Aorta (tissue), 5 donors: ENCODE measurements at regions not wholly inside any gene's neighbourhood (a gene's known extent, or its start where the extent isn't known, plus 50 kb on each side); places are given as distances from the start of the nearest gene placed in this dataset.

Experiments
- ATAC-seq: fragments of 200-7000 bp; cut with Tn5 transposase; one replicate; pipeline ENCODE4 v1.9.1; 2022; ENCODE audit warnings: moderate library complexity; ENCODE audit not compliant: low FRiP score
- DNase-seq, 2 donors: peaks; one replicate each; pipeline ENCODE4 v3.0.0-alpha.2; 2020
- H3K27ac ChIP-seq, 2 donors: one replicate each; pipeline ENCODE4 v1.5.1; 2013; ENCODE audit warnings: low read length in 2 of 2, mild to moderate bottlenecking in 2 of 2, moderate library complexity in 2 of 2, control low read depth in 1 of 2, inconsistent platforms in 1 of 2, low read depth in 1 of 2
- H3K27me3 ChIP-seq, 2 donors: one replicate each; pipeline ENCODE4 v1.6.1; 2013; ENCODE audit warnings: control low read depth in 1 of 2, low read length in 1 of 2, mild to moderate bottlenecking in 1 of 2, moderate library complexity in 1 of 2; ENCODE audit not compliant: insufficient read depth in 2 of 2, control insufficient read depth in 1 of 2
- H3K36me3 ChIP-seq, 2 donors: one replicate each; pipeline ENCODE4 v1.6.1; 2013; ENCODE audit warnings: control low read depth in 1 of 2, low read length in 1 of 2, mild to moderate bottlenecking in 1 of 2; ENCODE audit not compliant: insufficient read depth in 2 of 2, control insufficient read depth in 1 of 2
- H3K4me1 ChIP-seq, 2 donors: one replicate each; pipeline ENCODE4 v1.6.1; 2013; ENCODE audit warnings: low read length in 2 of 2, control low read depth in 1 of 2, mild to moderate bottlenecking in 1 of 2, moderate library complexity in 1 of 2; ENCODE audit not compliant: insufficient read depth in 2 of 2, control insufficient read depth in 1 of 2
- H3K4me3 ChIP-seq, 2 donors: one replicate each; pipeline ENCODE4 v1.5.1; 2013; ENCODE audit warnings: low read length in 2 of 2, control low read depth in 1 of 2, mild to moderate bottlenecking in 1 of 2
- H3K9me3 ChIP-seq: one replicate; pipeline ENCODE4 v1.6.1; 2013; ENCODE audit warnings: mild to moderate bottlenecking, low read length; ENCODE audit not compliant: control insufficient read depth
- WGBS, 2 donors: extraction: QIAGEN DNeasy Blood & Tissue Kit; methylation state at CpG; one replicate each; pipeline ENCODE4 v1.1.7; 2013; 5-methylcytosine and 5-hydroxymethylcytosine counted together
- intact Hi-C, 2 donors: fragments of 100-400 bp; cut with DNase I; formaldehyde crosslinking; loops; one replicate each; pipeline versions ENCODE4 v1.14.2 to v1.15.0; 2022
- donor health status: healthy with polysubstance abuse.
- donor health status: Bipolar disorder and iron deficiency.
- donor health status: DM: no; HTN: no; CAD: no.
- donor health status: DM: no; HTN: no; CAD: no.
- donor health status: DM: yes; HTN: yes; CAD: no.

DNA sequence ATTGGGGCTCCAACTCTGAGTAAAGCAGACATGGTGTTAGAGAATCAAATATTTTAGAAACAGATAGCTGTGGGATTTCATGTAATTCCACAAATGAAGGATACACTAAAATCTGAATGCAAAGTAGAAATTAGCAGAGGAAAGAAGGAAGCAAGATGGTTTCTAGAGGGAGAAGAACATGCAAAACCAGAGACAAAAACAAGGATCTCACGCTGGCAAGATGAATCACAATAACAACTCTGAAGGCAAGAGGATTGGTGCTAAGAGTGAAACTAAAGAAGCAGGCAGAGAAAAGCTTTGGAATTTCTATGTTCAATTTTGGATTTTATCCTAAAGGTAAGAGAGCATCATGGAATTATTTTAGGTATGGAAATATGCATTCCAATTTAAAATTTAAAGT, 857.2 kb upstream of the COX7C start:
- H3K4me3 ChIP-seq: no peak overlapping the region
- H3K36me3 ChIP-seq: no peaks in the 10 kb centered on the region
- no peak overlapping the region for H3K27ac ChIP-seq
- H3K27me3 ChIP-seq: no peaks in the 10 kb centered on the region
- no peaks in the 10 kb centered on the region for H3K4me1 ChIP-seq
- peaks cover 2% of the 10 kb centered on the region for H3K9me3 ChIP-seq
- 24 to 30% methylated on average over 1 of the region's 1 CpG for whole genome bisulfite sequencing, 2 donors
- intact Hi-C loops: no loop called here
- DNase-seq (no peak), ATAC-seq (no peak)

DNA sequence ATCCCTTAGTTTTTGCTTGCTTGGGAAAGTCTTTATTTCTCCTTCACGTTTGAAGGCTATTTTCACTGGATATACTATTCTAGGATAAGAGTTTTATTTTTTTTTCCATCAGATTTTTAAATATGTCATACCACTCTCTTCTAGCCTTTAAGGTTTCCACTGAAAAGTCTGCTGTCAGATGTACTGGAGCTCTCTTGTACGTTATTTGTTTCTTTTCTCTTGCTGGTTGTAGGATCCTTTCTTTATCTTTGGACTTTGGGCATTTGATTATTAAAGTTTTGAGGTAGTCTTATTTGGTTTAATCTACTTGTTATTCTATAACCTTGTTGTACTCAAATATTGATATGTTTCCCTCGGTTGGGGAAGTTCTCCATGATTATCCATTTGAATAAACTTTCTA, 848.4 kb upstream of the COX7C start:
- Histone ChIP-seq H3K27ac (no peak overlapping the region), H3K9me3 (peaks cover 7% of the 10 kb centered on the region), H3K27me3 (no peaks in the 10 kb centered on the region), H3K4me3 (no peak overlapping the region), H3K36me3 (no peaks in the 10 kb centered on the region), H3K4me1 (no peaks in the 10 kb centered on the region)
- whole genome bisulfite sequencing, 2 donors: 49 to 74% methylated on average over 3 of the region's 3 CpGs
- intact Hi-C loops: no loop called here
- ATAC-seq (no peak), DNase-seq (no peak)

DNA sequence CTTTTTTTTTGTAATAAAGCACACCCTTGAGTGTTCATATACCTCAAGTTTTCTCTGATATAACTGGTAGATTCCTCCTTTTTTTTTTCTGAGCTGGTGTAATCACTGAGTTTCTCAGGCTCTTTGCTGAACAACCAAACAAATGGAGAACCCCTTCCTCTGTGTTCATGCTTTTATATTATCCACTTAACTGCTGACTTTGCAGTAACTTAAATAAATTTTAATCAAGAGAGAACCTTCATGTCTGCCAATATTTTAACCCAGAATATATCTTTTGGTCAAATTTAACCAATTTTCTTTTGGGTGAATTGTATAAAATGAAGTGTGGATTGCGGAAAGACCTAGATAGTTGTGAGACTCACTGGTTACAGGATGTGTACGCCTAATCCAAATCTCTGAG, 833.0 kb upstream of the COX7C start:
- H3K36me3 ChIP-seq: no peaks in the 10 kb centered on the region
- no peak overlapping the region for H3K4me3 ChIP-seq
- no peak for ATAC-seq
- WGBS, 2 donors: 91 to 92% methylated on average over 2 of the region's 2 CpGs
- H3K27ac ChIP-seq: no peak overlapping the region
- intact Hi-C loops: no loop called here
- no peaks in the 10 kb centered on the region for H3K4me1 ChIP-seq
- no peak for DNase-seq
- no peaks in the 10 kb centered on the region for H3K9me3 ChIP-seq
- no peaks in the 10 kb centered on the region for H3K27me3 ChIP-seq

DNA sequence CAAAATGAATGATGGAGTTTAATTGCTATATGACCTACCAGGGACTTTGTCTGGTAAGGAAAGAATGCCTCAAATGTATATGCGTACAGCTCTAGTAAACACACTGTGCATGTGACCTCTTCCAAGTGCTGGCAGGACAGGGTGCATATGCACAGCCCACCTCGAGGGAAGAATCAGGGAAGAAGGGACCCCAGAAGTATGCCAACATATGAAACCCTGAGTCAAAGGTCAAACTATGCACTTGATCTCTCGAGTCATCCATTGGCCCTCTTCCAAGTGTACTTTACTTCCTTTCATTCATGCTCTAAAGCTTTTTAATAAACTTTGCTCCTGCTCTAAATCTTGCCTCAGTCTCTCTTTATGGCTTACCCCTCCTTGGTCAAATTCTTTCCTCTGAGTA, 804.6 kb upstream of the COX7C start:
- H3K4me1 ChIP-seq: no peaks in the 10 kb centered on the region
- H3K9me3 ChIP-seq: no peaks in the 10 kb centered on the region
- no peak overlapping the region for H3K27ac ChIP-seq
- no peaks in the 10 kb centered on the region for H3K36me3 ChIP-seq
- WGBS, 2 donors: 75 to 76% methylated on average over 3 of the region's 3 CpGs
- ATAC-seq (no peak), DNase-seq (no peak)
- no peaks in the 10 kb centered on the region for H3K27me3 ChIP-seq
- intact Hi-C loops: no loop called here
- no peak overlapping the region for H3K4me3 ChIP-seq

DNA sequence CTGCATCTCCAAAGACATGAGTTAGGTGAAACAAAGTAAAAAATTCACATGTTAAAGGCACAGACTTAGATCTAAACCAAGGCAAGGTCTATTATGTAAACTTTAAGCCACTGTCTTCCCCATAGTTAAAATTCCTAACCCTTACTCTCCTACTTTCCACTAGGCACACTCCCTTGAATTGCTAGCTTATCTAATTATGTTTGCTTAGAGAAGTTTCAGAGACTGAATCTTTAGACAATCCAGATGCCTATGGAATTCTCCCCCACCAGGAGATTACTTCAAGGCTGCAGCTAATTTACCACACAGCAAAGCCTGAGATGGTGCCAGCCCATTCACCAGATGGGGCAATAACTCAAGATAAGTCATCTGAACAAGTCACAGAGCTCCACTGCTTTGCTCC, 803.1 kb upstream of the COX7C start:
- no peaks in the 10 kb centered on the region for H3K9me3 ChIP-seq
- no peaks in the 10 kb centered on the region for H3K4me1 ChIP-seq
- no peak for ATAC-seq
- H3K4me3 ChIP-seq: no peak overlapping the region
- intact Hi-C loops: no loop called here
- no peak for DNase-seq
- no peaks in the 10 kb centered on the region for H3K36me3 ChIP-seq
- no peak overlapping the region for H3K27ac ChIP-seq
- no peaks in the 10 kb centered on the region for H3K27me3 ChIP-seq

DNA sequence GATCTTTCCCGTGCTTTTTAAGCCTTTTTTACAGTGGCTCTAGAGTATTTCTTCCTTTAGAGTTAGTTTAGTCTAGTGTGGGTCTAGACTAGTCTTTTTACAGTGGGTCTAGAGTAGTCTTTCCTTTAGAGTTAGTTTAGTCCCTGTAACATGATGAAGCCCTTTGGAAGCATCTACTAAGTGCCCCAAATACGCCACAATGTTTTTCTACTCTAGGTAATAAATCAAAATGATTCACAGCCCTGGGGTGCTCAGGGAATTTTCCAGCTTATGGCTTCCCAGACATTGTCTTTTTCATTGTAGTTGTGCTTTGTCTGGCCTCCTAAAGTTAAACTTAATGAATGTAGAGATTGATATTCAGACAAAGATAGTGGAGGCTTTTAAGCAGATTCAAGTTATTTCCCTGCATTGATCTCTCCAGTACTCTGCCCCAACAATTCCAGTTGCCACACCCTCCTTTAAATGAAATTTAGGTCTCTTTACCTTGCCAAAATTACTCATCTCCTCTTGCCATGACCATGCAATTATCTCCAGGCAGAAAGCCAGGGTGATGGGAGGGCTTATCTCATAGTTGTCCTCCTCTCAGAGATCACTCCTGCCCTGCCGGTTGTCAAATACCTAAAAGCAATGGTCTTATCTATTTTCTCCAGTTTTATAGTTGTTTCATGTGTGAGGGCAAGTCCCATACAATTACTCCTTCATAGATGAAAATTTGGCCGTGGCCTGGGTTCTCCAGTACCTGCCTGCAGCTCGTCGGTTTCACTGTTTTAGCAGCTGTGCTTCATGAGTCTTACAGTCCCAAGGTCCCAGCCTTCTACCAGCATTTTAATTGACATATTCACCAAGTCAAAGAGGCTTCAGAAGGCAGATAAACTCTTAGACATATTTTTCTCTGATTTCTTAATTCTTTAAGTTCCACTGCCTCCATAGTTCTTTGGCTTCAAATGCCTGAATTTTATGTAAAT, 794.0 kb upstream of the COX7C start:
- no peaks in the 10 kb centered on the region for H3K27me3 ChIP-seq
- 48 to 52% methylated on average over 6 of the region's 6 CpGs for WGBS, 2 donors
- H3K4me3 ChIP-seq: no peak overlapping the region
- H3K4me1 ChIP-seq: no peaks in the 10 kb centered on the region
- intact Hi-C loops: no loop called here
- no peak overlapping the region for H3K27ac ChIP-seq
- no peaks in the 10 kb centered on the region for H3K36me3 ChIP-seq
- DNase-seq: no peak
- ATAC-seq: no peak
- no peaks in the 10 kb centered on the region for H3K9me3 ChIP-seq

DNA sequence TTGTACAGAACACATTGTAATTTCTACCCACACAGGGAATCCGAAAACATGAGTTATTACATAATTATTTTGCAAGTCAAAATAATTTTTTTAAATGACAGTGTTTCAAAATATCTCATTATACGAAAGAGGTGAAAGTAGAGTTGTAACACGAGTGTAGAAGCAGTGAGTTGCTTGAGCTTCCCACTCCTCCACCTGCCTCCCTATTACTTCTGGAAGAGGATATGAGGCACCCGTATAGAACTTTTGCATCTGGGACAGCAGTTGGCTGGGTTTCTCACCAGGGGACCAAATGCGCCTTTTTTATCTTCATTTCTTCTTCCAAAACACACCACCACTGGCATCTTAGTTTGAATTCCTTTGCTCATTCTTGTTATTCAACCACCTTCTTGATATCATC, 779.0 kb upstream of the COX7C start:
- no peak for DNase-seq
- H3K27ac ChIP-seq: no peak overlapping the region
- H3K27me3 ChIP-seq: no peaks in the 10 kb centered on the region
- H3K9me3 ChIP-seq: no peaks in the 10 kb centered on the region
- ATAC-seq: no peak
- H3K36me3 ChIP-seq: no peaks in the 10 kb centered on the region
- no peaks in the 10 kb centered on the region for H3K4me1 ChIP-seq
- H3K4me3 ChIP-seq: no peak overlapping the region
- intact Hi-C loops: no loop called here
- 74 to 82% methylated on average over 5 of the region's 5 CpGs for WGBS, 2 donors

DNA sequence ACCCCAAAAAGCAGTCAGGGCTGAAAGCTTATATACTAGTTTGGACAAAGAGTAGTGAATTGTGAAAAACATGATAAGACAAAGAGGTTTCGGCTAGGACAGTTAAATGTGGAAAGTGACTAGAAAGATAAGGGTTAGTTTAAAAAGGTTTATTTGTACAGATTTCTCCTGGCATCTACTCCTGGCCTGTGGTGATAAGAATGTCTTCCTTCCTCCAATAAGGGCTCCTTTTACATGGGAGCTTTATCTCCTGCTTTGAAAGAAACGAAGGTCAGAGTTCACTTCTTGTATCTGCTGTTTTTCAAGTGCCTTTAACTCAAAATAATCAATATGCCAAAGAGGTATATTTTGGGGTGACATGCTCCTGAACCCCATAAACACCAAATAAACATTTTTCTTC, 776.1 kb upstream of the COX7C start:
- no peak overlapping the region for H3K4me3 ChIP-seq
- DNase-seq (no peak), ATAC-seq (no peak)
- H3K27ac ChIP-seq: no peak overlapping the region
- H3K27me3 ChIP-seq: no peaks in the 10 kb centered on the region
- H3K9me3 ChIP-seq: no peaks in the 10 kb centered on the region
- 64 to 71% methylated on average over 2 of the region's 2 CpGs for WGBS, 2 donors
- H3K4me1 ChIP-seq: no peaks in the 10 kb centered on the region
- H3K36me3 ChIP-seq: no peaks in the 10 kb centered on the region
- intact Hi-C loops: no loop called here

DNA sequence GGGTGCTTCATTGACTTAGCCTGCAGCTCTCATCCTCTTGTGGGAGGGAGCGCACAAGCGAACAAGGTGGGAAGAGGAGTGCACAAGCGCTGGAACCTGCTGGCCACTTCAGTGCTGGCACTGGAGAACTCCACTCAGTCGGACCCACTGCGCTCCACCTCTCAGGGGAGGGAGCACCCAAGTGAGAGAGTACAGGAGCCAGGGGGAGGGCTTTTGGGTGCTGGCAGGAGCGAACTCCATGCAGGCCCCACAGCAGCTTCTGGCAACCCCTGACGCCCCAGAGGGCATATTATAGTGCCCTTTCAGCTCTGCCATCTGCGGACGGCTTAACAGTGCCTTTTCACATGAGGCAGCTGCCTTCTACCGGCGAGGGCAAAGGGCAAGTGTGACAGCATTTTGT, 774.2 kb upstream of the COX7C start:
- Histone ChIP-seq H3K4me3 (no peak overlapping the region), H3K27me3 (no peaks in the 10 kb centered on the region), H3K36me3 (no peaks in the 10 kb centered on the region), H3K4me1 (no peaks in the 10 kb centered on the region), H3K27ac (no peak overlapping the region), H3K9me3 (no peaks in the 10 kb centered on the region)
- intact Hi-C loops: no loop called here
- ATAC-seq (no peak), DNase-seq (peak in 1 of 2 donors; percentile 62)
- WGBS, 2 donors: 89 to 93% methylated on average over 11 of the region's 11 CpGs
